LNCAP (cell line): ENCODE measurements at regions not wholly inside any gene's neighbourhood (a gene's known extent, or its start where the extent isn't known, plus 50 kb on each side); places are given as distances from the start of the nearest gene placed in this dataset.

Experiments
- TF ChIP-seq, protein P1 (sequence below): fragments of 450-650 bp; IDR thresholded peaks from 2 replicates; pipeline ENCODE4 v1.5.1; 2017; ENCODE audit warnings: mild to moderate bottlenecking

DNA sequence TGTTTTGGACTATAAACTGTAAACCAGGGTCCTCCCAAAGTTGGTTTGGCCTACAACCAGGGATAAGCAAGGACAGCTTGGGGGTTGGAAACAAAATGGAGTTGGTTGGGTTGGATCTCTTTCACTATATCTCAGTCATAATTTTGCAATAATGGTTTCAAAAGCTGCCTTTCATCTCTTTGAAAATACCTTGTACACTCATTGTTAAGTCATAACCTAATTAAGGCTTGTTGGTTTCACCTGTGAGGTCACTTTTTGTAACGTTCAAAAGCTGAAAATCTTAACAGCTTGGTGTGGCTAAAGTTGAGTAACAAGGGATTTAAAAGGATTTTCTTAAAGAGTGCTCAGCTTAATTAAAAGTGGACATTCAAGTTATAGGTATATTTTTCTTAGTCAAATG is 476.1 kb downstream of the IPMK start:
- TF ChIP-seq, protein P1, sequence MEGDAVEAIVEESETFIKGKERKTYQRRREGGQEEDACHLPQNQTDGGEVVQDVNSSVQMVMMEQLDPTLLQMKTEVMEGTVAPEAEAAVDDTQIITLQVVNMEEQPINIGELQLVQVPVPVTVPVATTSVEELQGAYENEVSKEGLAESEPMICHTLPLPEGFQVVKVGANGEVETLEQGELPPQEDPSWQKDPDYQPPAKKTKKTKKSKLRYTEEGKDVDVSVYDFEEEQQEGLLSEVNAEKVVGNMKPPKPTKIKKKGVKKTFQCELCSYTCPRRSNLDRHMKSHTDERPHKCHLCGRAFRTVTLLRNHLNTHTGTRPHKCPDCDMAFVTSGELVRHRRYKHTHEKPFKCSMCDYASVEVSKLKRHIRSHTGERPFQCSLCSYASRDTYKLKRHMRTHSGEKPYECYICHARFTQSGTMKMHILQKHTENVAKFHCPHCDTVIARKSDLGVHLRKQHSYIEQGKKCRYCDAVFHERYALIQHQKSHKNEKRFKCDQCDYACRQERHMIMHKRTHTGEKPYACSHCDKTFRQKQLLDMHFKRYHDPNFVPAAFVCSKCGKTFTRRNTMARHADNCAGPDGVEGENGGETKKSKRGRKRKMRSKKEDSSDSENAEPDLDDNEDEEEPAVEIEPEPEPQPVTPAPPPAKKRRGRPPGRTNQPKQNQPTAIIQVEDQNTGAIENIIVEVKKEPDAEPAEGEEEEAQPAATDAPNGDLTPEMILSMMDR = no peak

- TF ChIP-seq, protein P1 = no peak
Measured at GRCh38 chr10:57790703-57791102, 477.0 kb downstream of the IPMK start.

DNA sequence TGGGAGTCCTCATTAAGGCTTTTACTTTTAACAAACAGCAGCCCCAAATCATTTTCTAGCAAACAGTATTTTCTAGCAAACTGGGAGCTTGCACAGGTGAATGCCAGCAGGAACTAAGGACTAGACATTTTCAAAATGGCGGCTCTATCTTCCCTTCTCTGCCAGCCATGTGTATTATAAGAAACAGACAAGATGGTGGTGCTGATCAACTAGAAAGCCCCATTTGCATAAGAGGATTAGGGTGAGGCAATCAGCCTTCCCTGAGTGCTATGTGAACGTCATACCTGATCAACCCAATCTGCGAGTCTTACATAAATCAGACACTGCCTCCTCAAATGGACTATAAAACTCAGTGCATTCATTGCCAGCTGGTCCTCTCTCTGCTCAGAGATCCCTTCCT is 479.6 kb downstream of the IPMK start:
- TF ChIP-seq, protein P1 = no peak

- TF ChIP-seq, protein P1 = no peak
Measured at GRCh38 chr10:57786850-57787750, 480.6 kb downstream of the IPMK start.

DNA sequence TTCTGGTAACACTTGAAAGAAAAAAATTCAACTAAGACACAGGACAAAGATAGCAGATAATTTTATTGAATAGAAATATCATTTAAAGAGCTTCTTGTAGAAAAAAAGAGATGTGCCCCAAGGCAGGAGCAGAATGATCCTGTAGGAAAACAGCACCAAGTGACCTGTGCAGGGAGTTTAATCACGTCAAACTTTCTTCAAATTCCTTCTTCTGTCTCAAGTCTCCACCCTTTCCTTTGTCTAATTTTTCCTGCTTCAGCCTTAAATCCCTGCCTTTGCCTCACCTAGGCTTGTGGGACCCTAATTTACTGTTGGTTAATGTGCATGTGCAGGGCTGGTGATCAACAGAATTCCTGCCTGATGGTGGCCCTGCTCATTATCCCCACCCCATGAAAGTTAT is 481.4 kb downstream of the IPMK start:
- TF ChIP-seq, protein P1 = no peak

GRCh38 chr10:57785546-57785945 is 482.1 kb downstream of the IPMK start:
- TF ChIP-seq, protein P1 = no peak

- TF ChIP-seq, protein P1 = no peak
Measured at GRCh38 chr10:57785068-57785467, 482.6 kb downstream of the IPMK start.
